Colonic mucosa (tissue), 4 donors: ENCODE measurements at regions not wholly inside any gene's neighbourhood (a gene's known extent, or its start where the extent isn't known, plus 50 kb on each side); places are given as distances from the start of the nearest gene placed in this dataset.

ENCODE experiments used
- DNase-seq: peaks from one replicate; pipeline ENCODE4 v3.0.0-alpha.2; 2020
- H3K27ac ChIP-seq: fragments of 200-600 bp; one replicate; pipeline ENCODE4 v1.8.0; 2021
- H3K27me3 ChIP-seq: fragments of 200-600 bp; one replicate; pipeline ENCODE4 v1.8.0; 2021
- H3K36me3 ChIP-seq: fragments of 200-600 bp; one replicate; pipeline ENCODE4 v1.8.0; 2021
- H3K4me1 ChIP-seq: fragments of 200-600 bp; one replicate; pipeline ENCODE4 v1.8.0; 2021; ENCODE audit warnings: mild to moderate bottlenecking
- H3K4me3 ChIP-seq: fragments of 200-600 bp; one replicate; pipeline ENCODE4 v1.8.0; 2021
- H3K9ac ChIP-seq, 2 donors: one replicate each; pipeline ENCODE4 v1.7.0; 2013; ENCODE audit warnings: control low read depth in 2 of 2, low read depth in 2 of 2, low read length in 2 of 2
- H3K9me3 ChIP-seq: fragments of 200-600 bp; one replicate; pipeline ENCODE4 v1.8.0; 2021
- intact Hi-C: fragments of 100-400 bp; cut with DNase I; formaldehyde crosslinking; loops from one replicate; pipeline ENCODE4 v1.14.1; 2022
- TF ChIP-seq, protein P1 (sequence below): fragments of 200-600 bp; IDR thresholded peaks from one replicate; pipeline ENCODE4 v1.8.0; 2022; ENCODE audit warnings: antibody characterized with exemption, mild to moderate bottlenecking
- donor health status: healthy.
- donor health status: DM: no; HTN: no; CAD: no.
- donor health status: DM: no; HTN: no; CAD: no.

- intact Hi-C loops: no loop called here
Measured at GRCh38 chr2:151028691-151029176, 232.9 kb downstream of the RBM43 start.

GRCh38 chr2:151027151-151027550, 234.5 kb downstream of the RBM43 start:
- no peak overlapping the region for H3K4me3 ChIP-seq
- H3K36me3 ChIP-seq: no peaks in the 10 kb centered on the region
- intact Hi-C loops: no loop called here
- H3K9ac ChIP-seq: no peak overlapping the region
- H3K27me3 ChIP-seq: no peaks in the 10 kb centered on the region
- no peaks in the 10 kb centered on the region for H3K9me3 ChIP-seq
- TF ChIP-seq, protein P1, sequence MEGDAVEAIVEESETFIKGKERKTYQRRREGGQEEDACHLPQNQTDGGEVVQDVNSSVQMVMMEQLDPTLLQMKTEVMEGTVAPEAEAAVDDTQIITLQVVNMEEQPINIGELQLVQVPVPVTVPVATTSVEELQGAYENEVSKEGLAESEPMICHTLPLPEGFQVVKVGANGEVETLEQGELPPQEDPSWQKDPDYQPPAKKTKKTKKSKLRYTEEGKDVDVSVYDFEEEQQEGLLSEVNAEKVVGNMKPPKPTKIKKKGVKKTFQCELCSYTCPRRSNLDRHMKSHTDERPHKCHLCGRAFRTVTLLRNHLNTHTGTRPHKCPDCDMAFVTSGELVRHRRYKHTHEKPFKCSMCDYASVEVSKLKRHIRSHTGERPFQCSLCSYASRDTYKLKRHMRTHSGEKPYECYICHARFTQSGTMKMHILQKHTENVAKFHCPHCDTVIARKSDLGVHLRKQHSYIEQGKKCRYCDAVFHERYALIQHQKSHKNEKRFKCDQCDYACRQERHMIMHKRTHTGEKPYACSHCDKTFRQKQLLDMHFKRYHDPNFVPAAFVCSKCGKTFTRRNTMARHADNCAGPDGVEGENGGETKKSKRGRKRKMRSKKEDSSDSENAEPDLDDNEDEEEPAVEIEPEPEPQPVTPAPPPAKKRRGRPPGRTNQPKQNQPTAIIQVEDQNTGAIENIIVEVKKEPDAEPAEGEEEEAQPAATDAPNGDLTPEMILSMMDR: no peak
- no peak for DNase-seq
- no peak overlapping the region for H3K27ac ChIP-seq
- no peaks in the 10 kb centered on the region for H3K4me1 ChIP-seq

More at GRCh38 chr2:151028691-151029176, 232.9 kb downstream of the RBM43 start:
- no peaks in the 10 kb centered on the region for H3K27me3 ChIP-seq
- no peak for DNase-seq
- H3K9me3 ChIP-seq: no peaks in the 10 kb centered on the region
- H3K9ac ChIP-seq: no peak overlapping the region
- no peaks in the 10 kb centered on the region for H3K36me3 ChIP-seq
- no peak overlapping the region for H3K27ac ChIP-seq
- H3K4me1 ChIP-seq: no peaks in the 10 kb centered on the region
- TF ChIP-seq, protein P1: no peak
- no peak overlapping the region for H3K4me3 ChIP-seq

DNA sequence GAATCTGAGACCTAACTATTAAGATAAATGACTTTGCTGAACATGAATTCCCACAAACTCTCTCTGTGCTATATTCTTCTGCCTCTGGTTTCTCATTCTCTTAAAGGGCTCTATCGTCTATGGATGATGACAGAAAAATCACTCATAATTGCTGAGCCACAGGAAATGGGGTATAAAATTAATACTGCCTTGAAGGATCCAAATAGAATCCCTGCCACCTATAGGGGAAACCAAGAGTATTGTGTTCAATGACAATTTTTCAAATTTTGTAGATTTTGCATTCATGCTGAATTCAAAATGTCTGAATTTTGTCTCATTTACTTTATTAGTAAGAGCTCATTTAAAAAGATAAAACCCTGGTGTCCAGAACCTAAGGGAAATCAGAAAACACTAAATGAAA, 235.8 kb downstream of the RBM43 start:
- no peak for DNase-seq
- Histone ChIP-seq H3K36me3 (no peaks in the 10 kb centered on the region), H3K4me3 (no peak overlapping the region), H3K27ac (no peak overlapping the region), H3K27me3 (no peaks in the 10 kb centered on the region), H3K9ac (no peak overlapping the region), H3K4me1 (no peaks in the 10 kb centered on the region), H3K9me3 (no peaks in the 10 kb centered on the region)
- TF ChIP-seq, protein P1: no peak
- intact Hi-C loops: no loop called here

DNA sequence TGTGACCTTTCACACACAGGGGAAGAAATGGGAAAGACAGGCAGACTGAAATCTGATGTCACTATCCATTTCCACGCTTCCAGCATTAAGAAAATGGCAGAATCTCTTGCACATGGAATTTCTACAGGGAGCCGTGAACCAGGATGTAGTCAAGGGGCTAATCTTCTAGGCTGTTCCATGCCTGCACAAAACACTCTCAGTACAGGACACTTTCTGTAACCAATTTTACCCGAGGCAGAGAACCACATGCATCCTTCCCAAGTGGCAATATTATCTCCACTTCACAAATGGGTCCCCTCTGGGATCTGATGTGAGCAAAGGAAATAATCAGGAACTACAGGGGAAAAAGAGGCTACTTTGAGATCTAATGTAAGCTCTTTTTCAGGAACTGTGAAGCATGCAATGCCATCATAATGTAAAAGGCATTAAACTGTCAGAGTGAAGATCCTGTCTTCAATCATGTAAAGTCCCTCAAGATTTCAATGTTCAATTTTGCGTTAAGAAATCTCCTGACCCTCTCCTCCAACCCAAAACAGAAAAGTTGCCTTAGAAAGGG, 236.9 kb downstream of the RBM43 start:
- no peaks in the 10 kb centered on the region for H3K36me3 ChIP-seq
- no peak for DNase-seq
- no peak overlapping the region for H3K4me3 ChIP-seq
- TF ChIP-seq, protein P1: no peak
- H3K27me3 ChIP-seq: no peaks in the 10 kb centered on the region
- H3K27ac ChIP-seq: no peak overlapping the region
- no peaks in the 10 kb centered on the region for H3K9me3 ChIP-seq
- H3K4me1 ChIP-seq: no peaks in the 10 kb centered on the region
- intact Hi-C loops: no loop called here
- no peak overlapping the region for H3K9ac ChIP-seq

DNA sequence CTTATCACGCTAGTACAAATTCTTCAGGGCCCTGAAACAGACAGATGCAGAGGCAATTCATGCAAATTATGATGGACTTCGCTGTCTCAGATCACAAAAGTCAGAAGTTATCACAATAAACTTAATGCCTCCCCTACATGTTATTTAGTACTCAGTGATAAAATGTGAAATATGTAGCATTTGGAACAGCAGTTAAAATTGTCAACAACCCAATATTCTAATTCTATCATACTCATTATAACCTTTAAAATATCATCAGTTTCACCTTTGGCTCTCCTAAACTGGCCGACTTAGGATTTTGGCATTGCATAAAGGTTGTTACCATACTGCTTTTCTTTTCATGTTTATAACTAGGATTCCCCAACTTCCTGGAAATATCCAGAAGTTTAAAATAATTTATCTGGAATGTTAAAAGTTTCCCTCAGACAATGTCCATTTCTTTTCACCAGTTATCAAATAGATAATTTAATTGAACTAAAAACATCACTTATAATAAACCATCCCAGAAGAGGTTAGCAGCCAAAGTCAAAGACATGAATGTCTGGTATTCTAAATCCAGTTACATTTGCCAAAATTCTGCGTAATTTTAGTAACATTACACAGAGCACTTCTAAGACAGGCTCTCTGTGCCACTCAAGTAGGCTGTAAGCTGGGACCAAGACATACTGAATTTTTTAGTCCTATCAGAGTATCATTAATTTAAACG, 239.8 kb downstream of the RBM43 start:
- TF ChIP-seq, protein P1: no peak
- intact Hi-C loops: no loop called here
- DNase-seq: no peak
- no peaks in the 10 kb centered on the region for H3K4me1 ChIP-seq
- no peak overlapping the region for H3K4me3 ChIP-seq
- H3K27me3 ChIP-seq: no peaks in the 10 kb centered on the region
- no peak overlapping the region for H3K9ac ChIP-seq
- H3K36me3 ChIP-seq: no peaks in the 10 kb centered on the region
- no peak overlapping the region for H3K27ac ChIP-seq
- H3K9me3 ChIP-seq: no peaks in the 10 kb centered on the region
